ENCODE measurements at regions not wholly inside any gene's neighbourhood (a gene's known extent, or its start where the extent isn't known, plus 50 kb on each side); places are given as distances from the start of the nearest gene placed in this dataset.

- DNase-seq (ENCODE audit: low read depth, low spot score): no peak
Measured at GRCh38 chr5:178808886-178809285, 50.9 kb upstream of the ZNF354B start.

DNA sequence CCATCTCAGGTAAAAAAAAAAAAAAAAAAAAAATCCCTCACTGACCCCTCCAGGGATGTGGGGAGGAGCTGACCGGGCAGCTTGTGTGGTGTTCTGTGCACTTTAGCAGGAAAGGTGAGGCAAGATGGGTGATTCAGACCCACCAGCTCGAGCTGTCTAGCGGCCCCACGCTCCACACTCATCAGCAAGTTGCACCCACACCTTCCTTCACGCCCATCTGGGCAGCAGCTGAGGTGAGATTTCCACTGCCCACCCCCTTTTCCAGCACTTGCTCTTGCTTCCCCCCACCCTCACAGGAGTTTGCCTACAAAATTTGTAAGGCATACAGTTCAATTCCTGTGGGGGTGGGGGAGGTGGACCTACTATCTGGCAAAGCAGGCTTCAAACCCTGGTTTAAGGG, 58.7 kb upstream of the ZNF354B start:
- DNase-seq (ENCODE audit: low read depth, low spot score): no peak

- no peak for DNase-seq (ENCODE audit: low read depth, low spot score)
Measured at GRCh38 chr5:178797546-178798440, 62.0 kb upstream of the ZNF354B start.

- DNase-seq (ENCODE audit: low read depth, low spot score): no peak
Measured at GRCh38 chr5:178797101-178797521, 62.6 kb upstream of the ZNF354B start.

GRCh38 chr5:178796165-178796945, 63.4 kb upstream of the ZNF354B start:
- DNase-seq (ENCODE audit: low read depth, low spot score): no peak

DNA sequence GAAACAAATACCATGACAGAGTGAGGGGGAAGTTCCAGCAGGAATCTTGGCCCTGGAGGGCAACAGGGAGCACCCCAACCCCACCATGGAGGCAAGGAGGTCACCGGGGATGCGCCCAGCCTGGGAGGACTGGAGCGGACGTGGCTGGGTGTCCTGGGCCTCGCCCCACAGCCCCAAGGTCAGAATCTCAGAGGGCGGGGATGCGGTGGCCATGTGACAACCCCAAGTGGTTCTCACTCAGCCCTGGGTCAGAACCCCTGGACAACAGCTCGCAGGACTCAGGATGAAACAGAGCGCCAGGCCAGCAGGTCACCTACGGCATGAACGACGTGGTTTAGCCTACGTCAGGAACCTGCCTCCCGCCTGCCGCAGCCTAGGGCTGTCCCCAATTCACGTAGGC, 64.0 kb upstream of the ZNF354A start:
- no peak for DNase-seq (ENCODE audit: low read depth, low spot score)

- DNase-seq (ENCODE audit: low read depth, low spot score): no peak
Measured at GRCh38 chr5:178793696-178794095, 63.2 kb upstream of the ZNF354A start.

GRCh38 chr5:178793151-178793550, 62.7 kb upstream of the ZNF354A start:
- DNase-seq (ENCODE audit: low read depth, low spot score): no peak

DNA sequence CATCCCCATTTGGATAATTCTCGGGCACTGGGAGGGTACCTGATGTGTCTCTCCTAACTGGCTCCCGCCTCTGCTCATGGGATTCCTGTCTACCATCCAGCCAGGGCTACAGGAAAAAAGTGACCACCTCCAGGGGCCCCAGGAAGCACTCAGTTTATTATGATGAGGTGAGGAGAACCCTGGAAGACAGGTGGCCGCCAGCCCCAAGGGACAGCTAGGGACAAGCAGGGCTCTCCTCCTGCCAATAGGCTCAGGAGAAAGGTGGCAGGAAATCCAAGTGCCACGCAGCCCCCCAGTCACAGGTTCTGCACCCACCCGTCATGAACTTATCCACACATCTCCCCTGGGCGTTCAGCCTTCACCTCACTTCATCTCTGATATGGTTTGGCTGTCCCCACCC, 61.5 kb upstream of the ZNF354A start:
- no peak for DNase-seq (ENCODE audit: low read depth, low spot score)

DNA sequence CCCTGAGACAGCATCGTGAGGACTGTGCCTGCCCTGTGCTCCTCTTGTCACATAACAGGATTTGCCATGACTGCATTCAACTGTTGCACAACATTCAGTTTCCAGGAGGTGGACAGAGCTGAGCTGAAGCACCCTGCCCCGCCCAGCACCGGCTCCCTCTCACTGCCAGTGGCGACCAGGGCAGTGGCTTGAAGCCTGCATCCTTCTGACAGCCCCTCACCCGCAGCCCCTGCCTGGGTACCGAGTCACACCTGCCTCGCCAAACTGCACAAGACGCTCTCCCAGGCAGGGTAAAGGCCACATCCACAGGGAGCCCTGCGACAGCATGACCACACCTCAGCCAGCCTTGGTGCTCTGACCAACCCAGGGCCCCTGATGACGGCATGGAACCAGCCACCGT, 59.9 kb upstream of the ZNF354A start:
- DNase-seq (ENCODE audit: low read depth, low spot score): no peak

DNA sequence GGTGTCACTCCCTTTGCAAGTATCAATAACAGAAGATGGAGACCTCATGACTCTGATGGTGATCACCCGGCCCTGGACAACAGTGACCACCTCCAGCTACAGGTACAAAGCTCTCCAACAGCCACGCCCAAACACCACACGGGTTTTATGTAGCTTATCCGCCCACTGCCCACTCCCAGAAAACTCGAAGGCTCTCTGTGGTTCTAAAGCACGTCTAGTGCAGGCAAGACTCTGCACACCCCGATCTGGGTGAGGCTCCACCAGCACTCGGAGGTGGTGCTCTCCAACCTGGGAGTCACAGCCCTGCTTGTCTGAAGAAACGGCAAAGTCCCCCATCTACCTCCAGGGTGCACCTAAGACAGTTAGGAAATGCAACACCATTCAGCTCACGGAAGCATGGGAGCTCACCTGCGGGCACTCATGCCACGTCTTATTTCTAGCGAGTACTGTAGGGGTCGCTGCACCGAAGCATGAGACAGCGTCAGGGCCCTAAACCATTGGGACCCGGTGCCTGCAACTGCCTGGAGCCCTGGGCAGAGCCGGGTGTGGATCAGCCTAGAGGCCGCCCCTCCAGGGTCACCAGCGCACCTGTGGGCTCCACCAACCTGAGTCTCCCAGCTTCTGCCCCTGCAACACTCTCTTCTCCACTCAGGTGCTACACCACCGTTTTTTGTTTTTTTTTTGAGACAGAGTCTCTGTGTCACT, 58.1 kb upstream of the ZNF354A start:
- DNase-seq (ENCODE audit: low read depth, low spot score): no peak

DNA sequence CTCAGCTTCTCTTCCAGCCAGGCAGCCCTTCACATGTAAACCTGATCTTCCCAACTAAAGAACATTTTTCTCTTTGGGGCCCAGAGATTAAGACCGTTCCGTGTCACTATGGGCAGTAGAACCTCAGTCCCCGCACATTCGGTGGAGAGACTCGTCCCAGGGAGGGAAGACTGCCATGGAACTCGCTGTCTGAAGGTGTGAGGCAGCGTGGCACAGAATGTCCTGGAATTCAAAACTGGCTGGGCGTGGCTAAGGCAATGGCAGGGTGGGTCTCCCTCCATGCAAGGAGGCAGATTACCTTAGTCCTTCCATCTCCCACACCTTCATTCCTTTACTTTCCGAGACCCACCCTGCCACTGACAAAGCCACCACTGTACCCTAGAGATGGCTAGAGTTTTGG, 57.4 kb upstream of the ZNF354A start:
- no peak for DNase-seq (ENCODE audit: low read depth, low spot score)

- DNase-seq (ENCODE audit: low read depth, low spot score): peak; percentile 59
Measured at GRCh38 chr5:178786859-178787499, 56.5 kb upstream of the ZNF354A start.

GRCh38 chr5:178786417-178786816, 56.0 kb upstream of the ZNF354A start:
- no peak for DNase-seq (ENCODE audit: low read depth, low spot score)

DNA sequence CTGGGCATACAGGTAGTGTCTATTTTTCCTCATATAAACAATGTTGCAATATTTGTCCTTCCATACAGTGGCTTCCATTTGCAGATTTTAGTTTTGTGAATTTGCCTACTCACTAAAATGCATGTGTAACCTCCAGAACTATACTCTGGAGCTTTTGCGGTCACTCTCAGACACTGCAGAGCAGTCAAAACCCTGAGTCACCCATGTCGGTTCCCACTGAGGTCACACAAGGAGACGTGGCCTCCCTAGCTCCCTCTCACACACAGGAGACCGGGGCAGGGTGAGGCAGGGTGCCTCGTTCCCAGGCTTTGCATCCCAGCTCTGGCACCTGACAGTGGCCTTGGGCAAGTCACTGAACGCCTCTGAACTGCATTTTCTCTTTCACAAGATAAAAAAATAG, 55.5 kb upstream of the ZNF354A start:
- DNase-seq (ENCODE audit: low read depth, low spot score): no peak

DNA sequence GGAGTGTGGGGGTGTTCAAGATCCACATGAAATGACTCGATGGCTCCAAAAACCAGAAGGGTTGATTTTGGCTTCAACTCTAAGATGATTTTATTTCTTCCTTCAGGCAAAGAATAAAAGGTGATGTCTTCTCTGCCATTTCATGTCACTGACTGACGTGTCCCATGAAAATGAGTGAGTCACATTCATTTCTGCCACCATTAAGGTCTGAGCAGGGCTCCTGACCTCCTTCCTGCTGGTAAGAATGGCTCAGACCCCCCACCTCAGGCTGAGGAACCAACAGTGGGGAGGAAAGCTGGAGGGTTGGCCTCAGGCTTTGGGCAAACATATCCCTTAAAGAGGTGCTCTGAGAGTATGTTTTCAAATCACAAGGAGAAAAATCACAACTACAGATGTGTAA, 53.9 kb upstream of the ZNF354A start:
- DNase-seq (ENCODE audit: low read depth, low spot score): no peak

GRCh38 chr5:178781936-178782335, 51.5 kb upstream of the ZNF354A start:
- DNase-seq (ENCODE audit: low read depth, low spot score): no peak

DNA sequence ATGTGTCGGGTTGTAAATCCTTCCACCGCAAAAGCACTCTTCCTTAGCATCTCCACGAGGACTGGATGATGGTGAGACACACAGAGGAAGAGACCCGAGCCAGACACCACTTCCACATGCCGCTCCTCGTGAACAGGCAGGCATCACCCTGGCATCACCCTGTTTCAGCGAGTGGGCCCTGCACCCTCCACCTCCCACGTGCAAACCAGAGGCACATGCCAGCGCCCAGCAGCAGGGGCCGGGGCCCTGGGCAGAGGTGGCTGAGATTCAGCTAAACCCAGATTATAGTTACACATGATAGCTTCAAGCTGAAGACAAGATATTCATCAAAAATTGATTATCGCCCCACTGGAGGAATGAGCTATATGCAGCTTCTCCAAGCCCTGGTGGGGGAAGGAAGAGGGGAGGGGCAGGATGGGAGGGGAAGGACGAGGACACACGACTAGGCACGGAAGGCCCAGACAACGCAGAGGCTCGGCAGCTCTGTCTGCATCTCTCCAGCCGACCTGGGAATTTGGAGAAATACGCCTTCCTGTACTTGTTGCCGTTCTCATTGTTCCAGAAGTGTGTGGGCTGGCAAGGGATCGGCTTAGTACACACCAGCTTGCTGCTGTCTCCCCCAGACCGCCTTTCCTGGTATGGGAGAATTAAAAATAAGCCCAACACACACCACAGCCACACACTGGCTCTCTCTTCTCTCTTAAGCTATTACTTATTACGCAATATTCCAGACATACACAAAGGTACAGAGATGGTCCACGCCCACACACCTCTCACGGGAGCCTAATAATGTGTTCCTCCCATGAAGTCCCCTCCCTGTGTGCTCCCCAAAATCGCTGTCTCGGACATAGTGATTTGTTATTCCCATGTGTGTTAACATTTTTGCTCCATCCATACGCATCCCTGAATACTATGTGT, 50.4 kb upstream of the ZNF354A start:
- DNase-seq (ENCODE audit: low read depth, low spot score): no peak

Measured in astrocyte of the hippocampus (primary cell).